H9 (cell line): ENCODE measurements at regions not wholly inside any gene's neighbourhood (a gene's known extent, or its start where the extent isn't known, plus 50 kb on each side); places are given as distances from the start of the nearest gene placed in this dataset.

Experiments
- DNase-seq: peaks from one replicate; pipeline ENCODE4 v3.0.0-alpha.2; 2017
- H2AFZ ChIP-seq: one replicate; pipeline ENCODE4 v1.6.1; 2013; ENCODE audit warnings: mild to moderate bottlenecking, low read length, control low read depth, moderate library complexity
- H2AK5ac ChIP-seq: 2 replicates; pipeline ENCODE4 v1.6.1; 2013; ENCODE audit warnings: low read length, control low read depth, mixed read lengths; ENCODE audit not compliant: insufficient read length
- H2BK120ac ChIP-seq: one replicate; pipeline ENCODE4 v1.6.1; 2013; ENCODE audit warnings: low read depth, mild to moderate bottlenecking, low read length, control low read depth, inconsistent platforms; ENCODE audit not compliant: poor library complexity, severe bottlenecking
- H2BK12ac ChIP-seq: 2 replicates; pipeline ENCODE4 v1.6.1; 2013; ENCODE audit warnings: low read length, control low read depth, mixed read lengths, low read depth; ENCODE audit not compliant: insufficient read length
- H2BK15ac ChIP-seq: 2 replicates; pipeline ENCODE4 v1.6.1; 2013; ENCODE audit warnings: low read depth, low read length, control low read depth
- H2BK20ac ChIP-seq: one replicate; pipeline ENCODE4 v1.6.1; 2013; ENCODE audit warnings: low read depth, mild to moderate bottlenecking, low read length, control low read depth, inconsistent platforms; ENCODE audit not compliant: poor library complexity, severe bottlenecking
- H2BK5ac ChIP-seq: 2 replicates; pipeline ENCODE4 v1.6.1; 2013; ENCODE audit warnings: low read length, control low read depth, mixed read lengths; ENCODE audit not compliant: insufficient read length
- H3K14ac ChIP-seq: 2 replicates; pipeline ENCODE4 v1.6.1; 2013; ENCODE audit warnings: low read length, control low read depth; ENCODE audit not compliant: insufficient read depth
- H3K18ac ChIP-seq: 2 replicates; pipeline ENCODE4 v1.6.1; 2013; ENCODE audit warnings: low read depth, mild to moderate bottlenecking, mixed read lengths, low read length, control low read depth; ENCODE audit not compliant: insufficient read length
- H3K23ac ChIP-seq: 2 replicates; pipeline ENCODE4 v1.6.1; 2013; ENCODE audit warnings: low read length, control low read depth, mixed read lengths, low read depth; ENCODE audit not compliant: insufficient read length
- H3K23me2 ChIP-seq: 2 replicates; pipeline ENCODE4 v1.6.1; 2013; ENCODE audit warnings: low read depth, mild to moderate bottlenecking, mixed read lengths, low read length, control low read depth; ENCODE audit not compliant: insufficient read length, poor library complexity, severe bottlenecking
- H3K27ac ChIP-seq: 2 replicates; pipeline ENCODE4 v1.5.1; 2013; ENCODE audit warnings: low read length, control low read depth, mixed read lengths, low read depth; ENCODE audit not compliant: insufficient read length
- H3K27me3 ChIP-seq: 2 replicates; pipeline ENCODE4 v1.6.1; 2013; ENCODE audit warnings: low read length, control low read depth, inconsistent platforms; ENCODE audit not compliant: insufficient read depth
- H3K4ac ChIP-seq: 2 replicates; pipeline ENCODE4 v1.6.1; 2013; ENCODE audit warnings: low read depth, mild to moderate bottlenecking, control low read depth, inconsistent platforms, low read length, moderate library complexity
- H3K4me1 ChIP-seq: 2 replicates; pipeline ENCODE4 v1.6.1; 2013; ENCODE audit warnings: low read length, control low read depth, inconsistent platforms; ENCODE audit not compliant: insufficient read depth
- H3K4me2 ChIP-seq: 2 replicates; pipeline ENCODE4 v1.6.1; 2013; ENCODE audit warnings: low read length, control low read depth, mixed read lengths; ENCODE audit not compliant: insufficient read length, insufficient read depth
- H3K56ac ChIP-seq: 2 replicates; pipeline ENCODE4 v1.6.1; 2013; ENCODE audit warnings: low read depth, mild to moderate bottlenecking, mixed read lengths, low read length, control low read depth; ENCODE audit not compliant: insufficient read length
- H3K79me1 ChIP-seq: 2 replicates; pipeline ENCODE4 v1.6.1; 2013; ENCODE audit warnings: low read depth, mild to moderate bottlenecking, moderate library complexity, low read length, control low read depth, inconsistent platforms; ENCODE audit not compliant: insufficient read depth, poor library complexity, severe bottlenecking
- H3K79me2 ChIP-seq: 2 replicates; pipeline ENCODE4 v1.6.1; 2013; ENCODE audit warnings: low read length, control low read depth, inconsistent platforms; ENCODE audit not compliant: insufficient read depth
- H3K9ac ChIP-seq: 2 replicates; pipeline ENCODE4 v1.6.1; 2013; ENCODE audit warnings: low read length, control low read depth, mixed read lengths; ENCODE audit not compliant: insufficient read length; ENCODE audit errors: extremely low read depth
- H3K9me3 ChIP-seq: one replicate; pipeline ENCODE4 v1.6.1; 2013; ENCODE audit warnings: low read depth, low read length, inconsistent platforms; ENCODE audit not compliant: control insufficient read depth
- H3T11ph ChIP-seq: one replicate; pipeline ENCODE4 v1.6.1; 2013; ENCODE audit warnings: mild to moderate bottlenecking, low read length, control low read depth, inconsistent platforms
- H4K20me1 ChIP-seq: one replicate; pipeline ENCODE4 v1.6.1; 2013; ENCODE audit not compliant: control insufficient read depth, insufficient read length, insufficient read depth
- H4K5ac ChIP-seq: 2 replicates; pipeline ENCODE4 v1.6.1; 2013; ENCODE audit warnings: low read depth, mild to moderate bottlenecking, mixed read lengths, low read length, control low read depth; ENCODE audit not compliant: insufficient read length
- H4K8ac ChIP-seq: replicated peaks from 2 replicates; pipeline ENCODE4 v1.6.1; 2013; ENCODE audit warnings: low read length, control low read depth, mixed read lengths, low read depth; ENCODE audit not compliant: insufficient read length
- H4K91ac ChIP-seq: 2 replicates; pipeline ENCODE4 v1.6.1; 2013; ENCODE audit warnings: low read depth, mild to moderate bottlenecking, moderate library complexity, mixed read lengths, low read length, control low read depth; ENCODE audit not compliant: insufficient read length
- H3K27ac Mint-ChIP-seq, 3 experiments: 2 replicates in 2 of 3; 3 replicates in 1 of 3; pipeline ENCODE4 v1.8.0; 2020 to 2021; ENCODE audit warnings: mixed read lengths in 3 of 3, mild to moderate bottlenecking in 1 of 3, moderate library complexity in 1 of 3
- H3K27me3 Mint-ChIP-seq: 2 replicates; pipeline ENCODE4 v1.8.0; 2021; ENCODE audit warnings: low read depth, mild to moderate bottlenecking, moderate library complexity, mixed read lengths
- H3K36me3 Mint-ChIP-seq, 3 experiments: 2 replicates in 2 of 3; 3 replicates in 1 of 3; pipeline ENCODE4 v1.8.0; 2020 to 2021; ENCODE audit warnings: low read depth in 3 of 3, mixed read lengths in 3 of 3; ENCODE audit not compliant: insufficient read depth in 1 of 3
- H3K4me1 Mint-ChIP-seq, 2 experiments: 2 replicates each; pipeline ENCODE4 v1.8.0; 2020; ENCODE audit warnings: mixed read lengths in 2 of 2
- H3K4me3 Mint-ChIP-seq, 2 experiments: 2 replicates in 1 of 2; 3 replicates in 1 of 2; pipeline ENCODE4 v1.8.0; 2020 to 2021; ENCODE audit warnings: mild to moderate bottlenecking in 2 of 2, mixed read lengths in 2 of 2, moderate library complexity in 1 of 2
- H3K9me3 Mint-ChIP-seq, 2 experiments: 2 replicates in 1 of 2; 3 replicates in 1 of 2; pipeline ENCODE4 v1.8.0; 2020; ENCODE audit warnings: mild to moderate bottlenecking in 2 of 2, mixed read lengths in 2 of 2, moderate library complexity in 1 of 2
- WGBS: extraction: QIAGEN DNeasy Blood & Tissue Kit; methylation state at CpG from one replicate; pipeline ENCODE4 v1.1.7; 2013; ENCODE audit warnings: missing lambda C conversion rate, low lambda C conversion rate, mixed read lengths; ENCODE audit not compliant: insufficient read length; ENCODE audit errors: extremely low coverage; 5-methylcytosine and 5-hydroxymethylcytosine counted together
- TF ChIP-seq, protein P1 (sequence below): fragments of 200-600 bp; sonication (generic); conservative IDR thresholded peaks from 3 replicates; pipeline ENCODE4 v1.8.0; 2021; ENCODE audit warnings: antibody characterized with exemption, mild to moderate bottlenecking

- DNase-seq = no peak
- WGBS = no CpG with 5 or more reads among the region's 4 CpGs
Observed at GRCh38 chr3:7800006-7800780, 701.4 kb upstream of the LMCD1 start.

More at GRCh38 chr3:7800006-7800780, 701.4 kb upstream of the LMCD1 start:
- Histone ChIP-seq H2BK20ac (no peak overlapping the region), H3K14ac (no peak overlapping the region), H3K79me2 (no peaks in the 10 kb centered on the region), H4K91ac (no peak overlapping the region), H3K9ac (no peak overlapping the region), H3T11ph (no peak overlapping the region), H3K56ac (no peak overlapping the region), H3K4ac (no peak overlapping the region), H2AK5ac (no peak overlapping the region), H3K18ac (no peak overlapping the region), H3K23me2 (no peaks in the 10 kb centered on the region), H4K8ac (no peak overlapping the region), H4K20me1 (no peaks in the 10 kb centered on the region), H3K4me1 (no peaks in the 10 kb centered on the region; the same call in 1 of the 2 replicates), H3K79me1 (no peaks in the 10 kb centered on the region), H4K5ac (no peak overlapping the region), H3K9me3 (no peaks in the 10 kb centered on the region), H2AFZ (no peak overlapping the region), H2BK5ac (no peak overlapping the region), H3K27ac (no peak overlapping the region), H3K23ac (no peak overlapping the region), H3K27me3 (no peaks in the 10 kb centered on the region), H2BK120ac (no peak overlapping the region), H3K4me2 (no peak overlapping the region), H2BK15ac (no peak overlapping the region), H2BK12ac (no peak overlapping the region)
- Mint-ChIP-seq H3K4me3 (no peak overlapping the region), H3K27me3 (no peaks in the 10 kb centered on the region), H3K36me3 (no peaks in the 10 kb centered on the region), H3K9me3 (no peaks in the 10 kb centered on the region), H3K27ac (peak overlapping the region in 1 of 3 experiments; percentile 66; a peak in 1 of 7 replicates), H3K4me1 (peaks cover 10 to 12% of the 10 kb centered on the region in 2 experiments)
- TF ChIP-seq, protein P1, sequence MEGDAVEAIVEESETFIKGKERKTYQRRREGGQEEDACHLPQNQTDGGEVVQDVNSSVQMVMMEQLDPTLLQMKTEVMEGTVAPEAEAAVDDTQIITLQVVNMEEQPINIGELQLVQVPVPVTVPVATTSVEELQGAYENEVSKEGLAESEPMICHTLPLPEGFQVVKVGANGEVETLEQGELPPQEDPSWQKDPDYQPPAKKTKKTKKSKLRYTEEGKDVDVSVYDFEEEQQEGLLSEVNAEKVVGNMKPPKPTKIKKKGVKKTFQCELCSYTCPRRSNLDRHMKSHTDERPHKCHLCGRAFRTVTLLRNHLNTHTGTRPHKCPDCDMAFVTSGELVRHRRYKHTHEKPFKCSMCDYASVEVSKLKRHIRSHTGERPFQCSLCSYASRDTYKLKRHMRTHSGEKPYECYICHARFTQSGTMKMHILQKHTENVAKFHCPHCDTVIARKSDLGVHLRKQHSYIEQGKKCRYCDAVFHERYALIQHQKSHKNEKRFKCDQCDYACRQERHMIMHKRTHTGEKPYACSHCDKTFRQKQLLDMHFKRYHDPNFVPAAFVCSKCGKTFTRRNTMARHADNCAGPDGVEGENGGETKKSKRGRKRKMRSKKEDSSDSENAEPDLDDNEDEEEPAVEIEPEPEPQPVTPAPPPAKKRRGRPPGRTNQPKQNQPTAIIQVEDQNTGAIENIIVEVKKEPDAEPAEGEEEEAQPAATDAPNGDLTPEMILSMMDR = peak; percentile 34; the same call in 2 of the 3 replicates
